GM21723 (cell line): ENCODE measurements at regions not wholly inside any gene's neighbourhood (a gene's known extent, or its start where the extent isn't known, plus 50 kb on each side); places are given as distances from the start of the nearest gene placed in this dataset.

Experiments
- ATAC-seq: cut with Tn5 transposase; IDR thresholded peaks from one replicate; pipeline ENCODE4 v1.9.1; 2021; ENCODE audit warnings: mild to moderate bottlenecking, moderate library complexity; ENCODE audit not compliant: unreplicated experiment

DNA sequence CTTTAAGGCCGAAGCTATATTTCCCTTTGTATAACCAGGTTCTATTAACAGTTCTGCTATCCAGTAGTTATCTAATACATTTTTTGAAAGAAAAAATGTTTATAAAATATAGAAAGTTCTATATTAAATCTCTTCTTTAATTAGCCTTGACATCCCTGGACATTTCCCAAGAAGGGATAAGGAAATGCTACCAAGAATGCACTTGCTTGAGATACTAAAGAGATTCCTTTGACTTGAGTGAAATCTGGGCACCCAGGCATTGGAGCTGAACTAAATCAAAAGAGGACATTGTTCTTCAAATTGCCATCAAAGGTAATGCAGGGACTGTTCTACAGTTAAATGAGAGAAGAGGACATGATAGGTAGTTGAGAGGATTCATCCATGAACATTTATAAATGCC, 535.9 kb upstream of the FAT3 start:
- no peak for ATAC-seq

DNA sequence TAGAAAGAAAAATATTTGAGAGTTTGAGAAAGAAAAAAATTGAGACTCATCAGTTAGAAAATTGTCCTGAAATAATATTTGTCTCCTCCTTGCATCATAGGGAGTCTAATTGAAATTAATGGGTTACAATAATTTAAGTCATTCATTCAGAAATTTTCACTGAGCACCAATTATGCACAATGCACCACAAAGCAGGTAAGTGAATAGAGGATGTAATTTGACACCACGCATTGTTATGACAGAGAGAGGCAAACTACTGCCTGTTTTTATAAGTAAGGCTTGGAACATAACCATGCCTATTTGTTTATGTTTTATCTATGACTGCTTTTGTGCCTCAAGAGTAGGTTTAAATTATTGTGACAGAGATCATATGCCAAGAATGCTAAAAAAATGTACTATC, 537.9 kb upstream of the FAT3 start:
- ATAC-seq: no peak

DNA sequence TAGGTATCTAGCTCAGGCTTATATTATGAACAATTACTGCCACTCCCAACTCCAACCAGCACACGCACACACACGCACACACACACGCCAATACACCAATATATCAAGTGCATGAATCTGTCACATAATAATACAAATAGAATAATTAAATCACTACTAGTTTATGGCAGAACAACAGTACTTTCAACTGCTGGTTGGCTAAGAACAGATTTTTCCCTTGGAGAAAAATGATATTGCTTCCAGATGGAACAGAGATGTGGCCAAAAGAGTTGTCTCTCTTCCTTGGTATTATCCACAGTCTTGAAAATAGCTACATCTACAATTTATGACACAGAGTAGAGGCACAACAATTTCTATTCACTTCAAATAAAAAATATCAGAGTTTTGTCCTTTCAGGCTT, 538.3 kb upstream of the FAT3 start:
- no peak for ATAC-seq

DNA sequence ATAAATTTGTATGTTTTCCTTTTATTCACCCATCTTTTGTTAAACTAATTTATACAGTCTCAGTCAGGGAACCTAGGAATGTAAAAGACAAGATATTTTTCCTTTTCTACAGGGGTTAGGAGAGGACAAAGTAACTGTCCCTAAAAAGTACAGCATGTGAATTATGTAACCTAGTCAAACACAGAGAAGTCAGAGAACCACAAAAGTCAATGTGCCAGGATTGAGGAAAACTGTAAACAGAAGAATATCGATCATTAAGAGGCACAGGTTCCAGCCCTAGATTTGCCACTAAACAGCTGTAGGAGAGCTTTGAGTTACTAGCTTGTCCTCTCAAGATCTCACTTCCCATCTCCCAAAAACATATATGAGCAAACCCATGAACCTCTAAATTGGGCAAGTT, 550.9 kb upstream of the FAT3 start:
- ATAC-seq: no peak

DNA sequence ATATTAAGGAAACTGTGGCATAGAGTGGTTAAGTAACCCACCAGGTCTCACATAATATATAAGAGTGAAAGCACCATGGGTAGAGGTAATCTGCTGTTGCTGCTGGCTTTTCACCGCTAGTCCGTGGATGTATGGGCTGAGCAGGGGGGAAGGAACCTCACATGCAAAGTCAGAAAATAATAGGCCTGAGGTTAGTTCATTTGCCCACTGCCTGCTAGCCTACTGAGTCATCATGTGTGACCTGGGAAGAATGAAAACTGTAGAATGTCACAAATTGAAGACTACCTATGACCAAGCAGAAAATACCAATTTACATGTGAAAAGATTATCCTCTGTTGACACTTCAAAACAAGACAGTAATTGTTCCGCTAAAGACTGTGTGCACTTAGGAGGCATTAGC, 560.1 kb upstream of the FAT3 start:
- ATAC-seq: no peak

DNA sequence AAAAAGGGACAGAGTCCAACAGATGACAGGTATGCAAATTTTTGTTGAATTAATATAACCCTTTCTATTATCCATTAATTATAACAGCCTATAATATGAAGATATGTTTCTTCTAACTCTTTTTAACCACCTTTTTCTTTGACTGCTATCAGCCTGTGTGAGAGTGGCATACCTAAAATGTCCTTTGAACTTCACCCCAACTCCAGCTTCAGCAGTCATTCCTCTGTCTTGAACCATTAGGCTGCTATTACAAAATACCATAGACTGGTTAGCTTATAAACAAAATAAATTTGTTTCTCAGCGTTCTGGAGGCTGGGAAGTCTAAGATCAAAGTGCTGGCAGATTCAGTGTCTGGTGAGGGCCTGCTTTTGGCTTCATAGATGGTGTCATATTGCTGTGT, 564.6 kb upstream of the FAT3 start:
- ATAC-seq: no peak

DNA sequence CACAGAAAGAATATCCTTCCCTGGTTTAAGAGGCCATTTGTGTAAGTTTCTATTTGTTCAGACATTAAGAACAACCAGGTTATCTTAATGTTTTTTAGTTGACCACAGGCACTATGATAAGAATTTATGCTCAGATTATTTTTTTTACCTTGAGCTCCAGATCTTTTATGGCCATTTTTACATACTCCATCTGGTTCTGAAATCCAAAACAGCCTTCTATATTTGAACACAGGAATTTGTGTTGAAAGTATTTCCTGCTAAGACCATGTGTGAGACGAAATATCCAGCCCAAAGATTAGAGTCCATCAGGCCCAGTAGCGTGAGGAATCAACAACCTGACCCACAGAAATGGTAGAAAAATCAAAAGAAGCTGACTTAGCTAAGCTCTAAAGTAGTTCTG, 569.9 kb upstream of the FAT3 start:
- no peak for ATAC-seq

DNA sequence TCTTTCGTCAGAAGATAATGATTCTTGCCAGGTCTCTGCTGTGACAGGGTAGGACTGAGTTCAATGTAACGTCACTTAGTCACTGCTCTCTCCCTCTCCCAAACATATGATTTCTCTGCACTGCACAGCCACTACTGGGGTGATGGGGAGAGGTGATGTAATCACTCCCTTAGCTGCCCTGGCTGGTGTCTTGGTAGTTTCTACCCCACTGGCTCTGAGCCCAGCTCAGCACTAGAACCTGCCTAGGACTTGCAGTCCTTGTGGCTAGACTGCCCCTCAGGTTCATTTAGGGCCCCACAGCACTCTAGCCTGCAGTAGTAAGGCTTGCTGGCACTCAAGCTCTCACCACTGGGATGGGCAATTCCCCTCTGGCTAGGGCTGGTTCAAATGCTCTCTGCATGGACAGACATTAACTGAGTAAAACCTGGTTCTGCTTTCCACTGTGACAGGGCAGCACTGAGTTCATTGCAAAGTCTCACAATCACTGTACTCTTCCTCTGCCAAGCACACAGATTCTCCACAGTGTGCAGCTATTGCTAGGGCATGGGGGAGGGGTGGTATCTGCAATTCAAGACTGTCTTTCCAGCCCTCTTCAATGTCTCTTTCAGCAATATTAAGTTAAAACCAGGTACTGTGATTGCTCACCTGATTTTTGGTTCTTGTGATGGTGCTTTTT, 571.4 kb upstream of the FAT3 start:
- no peak for ATAC-seq

DNA sequence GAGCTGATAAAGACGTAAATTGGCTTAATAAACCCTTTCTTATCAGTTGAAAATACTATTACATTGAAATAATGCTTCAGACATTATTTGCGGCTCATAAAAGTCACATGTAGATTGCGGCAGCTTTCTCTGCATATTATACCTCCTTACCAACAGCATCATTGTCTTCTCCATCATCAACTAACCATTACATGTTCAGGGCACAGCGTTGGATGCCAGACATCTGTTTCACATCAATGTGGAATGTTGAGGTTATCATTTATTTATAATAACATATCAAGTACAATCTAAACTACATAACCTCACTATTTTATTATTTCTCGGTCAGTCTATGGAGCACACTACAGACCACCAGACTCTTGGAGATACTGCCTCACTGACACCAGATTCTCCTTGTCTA, 573.8 kb upstream of the FAT3 start:
- no peak for ATAC-seq

DNA sequence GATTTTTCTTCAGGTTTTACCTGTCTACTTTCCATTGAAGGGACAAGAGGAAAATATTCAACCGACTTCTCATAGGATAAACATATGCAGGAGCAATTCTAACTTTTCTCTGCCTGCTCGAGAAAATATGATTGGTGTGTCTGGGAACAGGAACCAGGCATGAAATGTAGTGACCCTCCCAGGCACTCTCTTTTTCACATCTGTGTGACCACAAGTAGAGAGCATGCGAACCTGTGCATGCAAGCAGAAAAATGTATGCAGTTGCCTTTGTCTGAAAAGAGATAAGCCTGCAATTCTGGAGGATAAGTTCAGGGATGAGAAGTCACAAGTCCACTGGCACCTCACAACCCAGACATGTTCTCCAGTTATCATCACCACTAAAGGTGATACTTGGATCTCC, 583.5 kb upstream of the FAT3 start:
- no peak for ATAC-seq

DNA sequence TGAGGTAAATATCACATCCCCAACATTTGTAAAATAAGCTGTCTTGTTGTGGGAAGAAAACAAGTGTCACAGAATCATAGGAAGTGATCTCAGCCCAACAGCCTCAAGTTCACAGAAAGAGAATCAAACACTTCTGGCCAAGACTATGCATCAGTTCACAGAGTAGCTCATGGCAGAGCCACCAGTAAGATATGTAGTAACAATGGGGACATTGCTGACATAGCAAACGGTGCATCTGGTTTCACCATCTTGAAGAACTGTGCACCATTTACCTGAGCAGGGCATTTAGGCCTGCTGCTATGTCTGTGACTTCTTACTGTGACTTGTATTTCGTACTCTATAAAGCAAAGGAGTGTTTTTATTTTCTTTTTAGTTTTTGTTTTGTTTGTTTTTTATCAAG, 585.3 kb upstream of the FAT3 start:
- ATAC-seq: no peak

DNA sequence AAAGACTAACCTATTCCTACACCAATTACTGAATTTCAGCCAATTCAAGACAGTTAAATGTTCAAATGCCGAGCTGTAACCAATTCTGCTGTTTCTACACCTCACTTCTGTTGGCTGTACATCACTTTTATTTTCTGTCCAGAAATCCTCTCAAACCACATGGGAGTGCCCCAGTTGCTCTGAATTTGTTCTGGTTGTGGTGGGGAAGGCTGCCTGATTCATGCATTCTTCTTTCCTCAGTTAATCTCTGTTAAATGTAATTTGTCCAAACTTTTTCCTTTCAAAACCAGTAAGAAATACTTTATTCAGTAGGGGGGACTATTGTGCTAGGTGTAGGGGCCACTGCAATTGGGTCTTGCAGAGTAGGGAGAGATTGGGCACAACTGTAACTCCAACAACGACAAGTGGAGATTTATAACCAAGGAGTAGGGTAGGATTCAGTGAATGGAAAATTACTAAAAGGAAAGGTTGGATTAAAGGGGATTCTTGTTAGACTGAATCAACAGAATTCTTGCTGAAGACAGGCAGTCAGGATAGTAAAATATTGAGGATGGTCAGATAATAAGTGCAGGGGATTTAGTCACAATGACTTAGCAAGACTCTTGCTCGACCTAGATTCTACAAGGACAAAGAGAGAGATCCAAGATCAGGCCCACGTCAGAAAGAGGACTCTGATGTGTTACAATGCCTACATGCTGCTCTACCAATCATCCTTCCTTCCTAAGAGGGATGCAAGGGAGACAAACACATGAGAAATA, 593.5 kb upstream of the FAT3 start:
- ATAC-seq: no peak

DNA sequence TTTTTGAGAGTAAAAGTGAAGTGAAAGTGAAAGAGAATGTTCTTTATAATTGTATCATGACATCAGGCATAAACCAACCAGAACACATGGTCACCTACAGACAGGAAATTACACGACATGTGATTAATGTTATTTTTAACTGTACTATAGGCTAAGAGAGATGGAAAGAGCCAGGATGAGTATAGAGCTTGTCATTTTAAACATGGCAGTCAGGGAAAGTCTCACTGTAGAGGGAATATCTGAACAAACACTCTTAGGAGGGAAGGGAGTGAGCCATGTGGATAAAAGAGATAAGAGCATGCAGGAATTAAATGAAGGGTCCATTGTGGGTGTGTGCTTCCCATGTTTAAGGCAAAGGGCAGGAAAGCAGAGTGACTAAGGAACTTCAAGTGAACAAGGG, 599.1 kb upstream of the FAT3 start:
- no peak for ATAC-seq

DNA sequence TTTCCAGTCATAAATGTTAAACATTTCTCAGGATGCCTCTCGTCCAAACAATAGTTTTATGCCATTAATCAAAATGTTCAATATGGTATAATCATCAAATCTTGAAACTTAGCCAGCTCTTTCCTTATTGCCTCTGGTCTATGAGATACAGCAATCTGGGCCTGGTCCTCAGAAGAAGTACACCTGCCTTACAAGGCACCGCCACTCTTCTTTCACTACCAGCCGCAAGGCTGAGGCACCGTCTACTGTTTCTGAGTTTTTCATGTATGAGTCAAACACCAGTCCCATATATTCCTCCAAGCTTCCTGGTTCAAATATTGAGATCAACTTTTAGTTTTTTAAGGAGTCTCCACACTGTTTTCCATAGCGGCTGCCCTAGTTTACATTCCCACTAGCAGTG, 600.6 kb upstream of the FAT3 start:
- no peak for ATAC-seq

DNA sequence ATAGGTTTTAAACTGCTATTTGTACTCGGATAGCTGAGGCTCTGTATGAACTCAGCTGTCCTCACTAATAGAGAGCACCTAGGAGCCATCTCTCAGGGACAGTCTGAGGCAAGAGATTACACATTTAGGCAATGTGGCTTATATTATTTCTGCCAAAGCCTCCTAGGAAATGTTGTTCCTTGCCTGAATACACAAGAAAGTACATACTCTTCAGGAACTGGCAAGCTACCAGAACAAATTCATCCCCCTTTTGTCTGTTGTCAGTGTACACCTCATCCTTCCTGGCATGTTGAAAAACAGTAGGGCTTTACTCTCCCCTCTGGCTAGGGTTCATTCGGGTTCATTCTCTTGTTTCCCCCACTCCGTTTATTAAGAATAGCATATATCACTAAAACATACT, 615.9 kb upstream of the FAT3 start:
- no peak for ATAC-seq

DNA sequence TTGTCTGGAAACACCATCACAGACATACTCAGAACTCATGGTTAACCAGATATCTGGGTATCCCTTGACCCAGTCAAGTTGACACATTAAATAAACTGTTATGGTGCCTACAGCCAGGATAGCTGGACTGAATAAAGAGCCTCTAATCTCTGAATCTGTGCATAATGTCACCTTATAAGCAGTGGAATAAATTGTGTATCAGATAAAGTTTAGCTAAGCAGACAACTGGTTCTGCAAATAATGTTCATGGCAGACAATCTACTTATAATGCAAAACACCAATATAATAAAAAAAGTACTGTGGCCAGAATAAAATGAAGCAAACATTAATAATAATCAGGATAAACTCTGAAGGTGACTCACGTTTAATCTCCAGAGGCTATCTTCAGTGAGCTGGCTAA, 628.5 kb upstream of the FAT3 start:
- no peak for ATAC-seq

DNA sequence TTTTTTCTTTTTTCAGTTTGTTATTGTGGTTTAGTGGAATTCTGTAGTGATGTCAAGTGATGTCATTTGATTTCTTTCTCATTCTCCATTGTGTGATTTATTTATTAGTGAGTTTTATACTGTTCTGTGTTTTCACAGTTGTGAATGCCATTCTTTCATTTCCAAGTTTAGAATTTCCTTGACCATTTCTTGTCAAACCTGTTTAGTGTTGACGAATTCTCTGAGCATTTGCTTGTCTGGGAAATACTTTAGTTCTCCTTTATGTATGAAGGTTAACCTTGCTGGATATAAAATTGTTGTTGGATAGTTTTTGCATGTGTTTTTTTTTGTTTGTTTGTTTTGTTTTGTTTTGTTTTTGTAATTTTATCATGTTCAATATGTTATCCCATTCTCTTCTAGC, 633.6 kb upstream of the FAT3 start:
- ATAC-seq: no peak

DNA sequence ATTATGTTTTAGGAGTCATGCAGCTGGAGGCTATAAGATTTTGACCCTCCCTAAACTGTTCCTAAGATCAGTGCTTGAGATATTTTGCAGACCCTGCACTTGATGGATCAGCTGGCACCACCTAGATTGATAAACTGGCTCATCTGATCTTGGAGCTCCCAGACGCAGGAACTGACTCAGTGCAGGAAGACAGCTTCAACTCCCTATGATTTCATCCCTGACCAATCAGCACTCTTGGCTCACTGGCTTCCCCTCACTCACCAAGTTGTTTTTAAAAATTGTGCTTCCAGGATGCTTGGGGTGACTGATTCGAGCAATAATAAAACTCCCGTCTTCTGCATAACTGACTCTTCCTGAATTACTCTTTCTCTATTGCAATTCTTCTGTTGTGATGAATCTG, 637.5 kb upstream of the FAT3 start:
- no peak for ATAC-seq

DNA sequence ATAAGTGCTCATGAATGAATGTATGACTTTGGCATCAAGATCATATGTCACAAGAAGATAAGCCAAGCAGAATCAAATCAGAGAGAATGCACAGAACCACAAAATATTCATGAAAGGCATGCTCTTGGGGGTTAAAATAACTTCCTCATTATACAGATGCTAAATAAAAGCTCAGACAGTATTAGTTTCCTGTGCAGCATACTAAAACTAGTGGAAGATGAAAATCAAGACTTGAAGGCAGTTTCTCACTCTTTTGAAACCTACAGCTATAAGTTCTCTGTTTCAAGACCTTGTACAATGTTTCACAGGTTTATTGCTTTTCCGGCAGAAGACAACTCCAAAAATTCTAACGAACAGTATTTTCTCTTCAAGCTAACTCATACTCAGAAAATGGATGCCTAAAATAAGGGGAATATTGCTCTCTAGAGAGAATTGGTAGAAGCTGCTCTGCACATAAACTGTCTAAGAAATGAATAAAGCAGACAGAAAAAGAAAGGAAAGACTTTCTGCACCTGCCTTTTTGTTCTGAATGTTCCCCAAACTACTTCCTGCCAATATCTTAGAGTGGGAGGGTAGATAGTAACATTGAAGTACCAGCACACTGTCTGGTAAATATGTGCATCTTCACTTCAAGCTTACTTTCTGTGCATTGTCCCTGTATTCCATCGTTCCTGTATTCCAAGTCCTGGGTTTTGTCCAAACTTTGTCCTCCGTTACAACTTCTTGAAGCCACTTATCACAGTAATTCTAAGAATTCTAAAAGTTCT, 639.4 kb upstream of the FAT3 start:
- ATAC-seq: no peak

DNA sequence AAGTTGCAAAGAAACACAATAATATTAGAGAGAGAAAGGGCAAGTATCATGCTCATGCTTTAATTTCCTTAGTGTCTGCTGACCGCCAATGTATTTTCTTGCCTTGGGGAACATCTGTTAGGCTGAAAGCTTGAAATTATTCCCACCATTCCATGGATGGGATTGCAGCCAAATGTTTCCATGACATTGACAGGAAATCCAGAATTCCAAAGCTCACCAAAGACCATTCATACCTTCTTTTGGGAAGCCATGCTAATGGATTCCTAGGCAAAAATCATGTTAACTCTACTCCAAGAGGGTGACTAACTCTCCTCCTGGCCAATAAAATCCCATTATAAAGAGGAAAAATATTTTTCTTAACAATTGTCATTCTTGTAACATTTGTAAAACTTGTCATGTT, 661.4 kb upstream of the FAT3 start:
- ATAC-seq: no peak

DNA sequence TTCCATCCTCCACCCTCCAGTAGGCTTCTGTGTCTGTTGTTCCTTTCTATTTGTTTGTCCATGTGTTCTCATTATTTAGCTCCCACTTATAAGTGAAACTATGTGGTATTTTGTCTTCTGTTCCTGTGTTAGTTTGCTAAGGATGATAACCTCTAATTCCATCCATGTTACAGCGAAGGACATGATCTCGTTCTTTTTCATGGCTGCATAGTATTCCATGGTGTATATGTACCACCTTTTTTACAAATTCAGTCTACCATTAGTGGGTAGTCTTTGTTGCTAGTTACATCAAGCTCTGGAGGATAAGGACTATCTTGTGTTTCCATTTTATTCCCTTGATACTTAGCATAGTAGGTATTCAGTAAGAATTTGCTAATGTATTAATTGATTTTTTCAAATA, 664.2 kb upstream of the FAT3 start:
- no peak for ATAC-seq

DNA sequence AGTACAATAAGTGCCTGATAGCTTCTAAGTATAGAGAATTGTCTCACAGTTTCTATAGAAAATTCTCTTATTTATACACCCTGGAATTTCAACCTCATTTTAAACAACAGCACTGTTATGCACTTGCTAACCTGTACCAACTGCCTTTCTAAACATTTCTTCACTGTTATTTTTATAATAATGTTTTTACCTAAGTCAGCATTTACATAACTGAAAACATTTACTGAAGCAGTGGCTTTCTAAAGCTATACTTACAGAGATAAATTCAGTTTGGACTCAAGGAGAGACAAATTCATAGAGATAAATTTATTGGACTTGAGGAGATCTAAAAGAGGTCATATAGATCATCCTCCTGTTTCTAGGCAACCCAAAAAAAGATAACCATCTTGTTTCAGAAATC, 686.6 kb upstream of the FAT3 start:
- no peak for ATAC-seq
